SU-DHL-6 (cell line): ENCODE measurements at regions not wholly inside any gene's neighbourhood (a gene's known extent, or its start where the extent isn't known, plus 50 kb on each side); places are given as distances from the start of the nearest gene placed in this dataset.

Experiments
- H2AFZ ChIP-seq: fragments of 200-600 bp; sonication (generic); 2 replicates; pipeline ENCODE4 v1.6.1; 2014; ENCODE audit warnings: low read depth, mild to moderate bottlenecking, moderate library complexity, mixed read lengths, antibody characterized with exemption, low read length; ENCODE audit not compliant: severe bottlenecking
- H3F3A ChIP-seq: fragments of 200-600 bp; shearing (Covaris generic); 2 replicates; pipeline ENCODE4 v1.6.0; 2016; ENCODE audit warnings: antibody characterized with exemption, mild to moderate bottlenecking; ENCODE audit not compliant: insufficient read depth
- H3K27ac ChIP-seq: fragments of 200-600 bp; sonication (generic); 2 replicates; pipeline ENCODE4 v1.5.1; 2016; ENCODE audit warnings: low read depth, mild to moderate bottlenecking, low read length, moderate library complexity, mixed read lengths
- H3K27me3 ChIP-seq: fragments of 200-600 bp; sonication (generic), shearing (Covaris generic); 2 replicates; pipeline ENCODE4 v1.6.0; 2014; ENCODE audit warnings: mild to moderate bottlenecking, low read length
- H3K36me3 ChIP-seq: fragments of 200-600 bp; sonication (generic); 2 replicates; pipeline ENCODE4 v1.6.1; 2014; ENCODE audit warnings: mild to moderate bottlenecking, low read length, mixed read lengths
- H3K4me2 ChIP-seq: fragments of 300-600, 200-600 bp; shearing (Covaris generic), sonication (generic); 2 replicates; pipeline ENCODE4 v1.6.0; 2014; ENCODE audit warnings: low read length, low read depth, mild to moderate bottlenecking; ENCODE audit not compliant: poor library complexity, severe bottlenecking
- H3K4me3 ChIP-seq: fragments of 200-600 bp; sonication (generic); 2 replicates; pipeline ENCODE4 v1.5.1; 2014; ENCODE audit warnings: antibody characterized with exemption, low read length, mild to moderate bottlenecking, mixed read lengths; ENCODE audit not compliant: insufficient read depth, poor library complexity, severe bottlenecking
- H3K79me2 ChIP-seq: fragments of 200-600 bp; sonication (generic); 2 replicates; pipeline ENCODE4 v1.6.1; 2014; ENCODE audit warnings: mild to moderate bottlenecking, low read length, moderate library complexity; ENCODE audit not compliant: insufficient read depth
- H3K9ac ChIP-seq: fragments of 200-600 bp; sonication (generic); 2 replicates; pipeline ENCODE4 v1.7.0; 2014; ENCODE audit warnings: mild to moderate bottlenecking, low read length
- H3K9me2 ChIP-seq: fragments of 200-600 bp; sonication (generic); replicated peaks from 2 replicates; pipeline ENCODE4 v1.6.1; 2014; ENCODE audit warnings: low read length; ENCODE audit not compliant: insufficient read depth
- H3K9me3 ChIP-seq: fragments of 200-600 bp; sonication (generic); 2 replicates; pipeline ENCODE4 v1.6.1; 2014; ENCODE audit warnings: low read length, mixed read lengths; ENCODE audit not compliant: insufficient read depth
- H4K20me1 ChIP-seq: fragments of 200-600 bp; sonication (generic); 2 replicates; pipeline ENCODE4 v1.6.1; 2014; ENCODE audit warnings: low read depth, mild to moderate bottlenecking, antibody characterized with exemption, low read length, moderate library complexity, mixed read lengths
- CTCF ChIP-seq: fragments of 200-600 bp; sonication (generic); IDR thresholded peaks from one replicate; pipeline ENCODE4 v1.5.1; 2017; ENCODE audit warnings: antibody characterized with exemption, mild to moderate bottlenecking, low read length, moderate library complexity; ENCODE audit not compliant: insufficient read depth, poor library complexity, severe bottlenecking
- EZH2phosphoT487 ChIP-seq: fragments of 200-600 bp; sonication (generic), shearing (Covaris generic); conservative IDR thresholded peaks from 2 replicates; pipeline ENCODE4 v1.6.1; 2018; ENCODE audit warnings: mild to moderate bottlenecking, antibody characterized with exemption, low read length, moderate library complexity, mixed read lengths

GRCh38 chr21:39022466-39022862 lies 160.8 kb downstream of the PSMG1 start:
- Histone ChIP-seq H3K36me3 (no peaks in the 10 kb centered on the region), H3K79me2 (no peaks in the 10 kb centered on the region), H3K4me2 (no peak overlapping the region), H3K9me2 (no peaks in the 10 kb centered on the region), H3K27me3 (no peaks in the 10 kb centered on the region), H2AFZ (no peak overlapping the region), H3K27ac (no peak overlapping the region), H3F3A (no peaks in the 10 kb centered on the region), H3K9me3 (no peaks in the 10 kb centered on the region), H3K4me3 (no peak overlapping the region), H3K9ac (no peak overlapping the region), H4K20me1 (no peaks in the 10 kb centered on the region)
- TF ChIP-seq CTCF = no peak
- no peak for TF ChIP-seq EZH2phosphoT487

GRCh38 chr21:39022035-39022434 lies 161.2 kb downstream of the PSMG1 start:
- H3K36me3 ChIP-seq = no peaks in the 10 kb centered on the region
- no peaks in the 10 kb centered on the region for H4K20me1 ChIP-seq
- TF ChIP-seq EZH2phosphoT487 = no peak
- TF ChIP-seq CTCF = no peak
- no peak overlapping the region for H3K4me2 ChIP-seq
- no peak overlapping the region for H3K4me3 ChIP-seq
- no peak overlapping the region for H3K27ac ChIP-seq
- no peak overlapping the region for H2AFZ ChIP-seq
- H3K9ac ChIP-seq = no peak overlapping the region
- no peaks in the 10 kb centered on the region for H3F3A ChIP-seq
- no peaks in the 10 kb centered on the region for H3K79me2 ChIP-seq
- no peaks in the 10 kb centered on the region for H3K27me3 ChIP-seq
- no peaks in the 10 kb centered on the region for H3K9me2 ChIP-seq
- no peaks in the 10 kb centered on the region for H3K9me3 ChIP-seq

GRCh38 chr21:39021478-39021832 lies 161.8 kb downstream of the PSMG1 start:
- Histone ChIP-seq H3K27me3 (no peaks in the 10 kb centered on the region), H4K20me1 (no peaks in the 10 kb centered on the region), H3F3A (no peaks in the 10 kb centered on the region), H3K4me3 (no peak overlapping the region), H2AFZ (no peak overlapping the region), H3K9ac (no peak overlapping the region), H3K79me2 (no peaks in the 10 kb centered on the region), H3K36me3 (no peaks in the 10 kb centered on the region), H3K4me2 (no peak overlapping the region), H3K9me3 (no peaks in the 10 kb centered on the region), H3K27ac (no peak overlapping the region), H3K9me2 (no peaks in the 10 kb centered on the region)
- TF ChIP-seq EZH2phosphoT487 (no peak), CTCF (no peak)
